ENCODE measurements at regions not wholly inside any gene's neighbourhood (a gene's known extent, or its start where the extent isn't known, plus 50 kb on each side); places are given as distances from the start of the nearest gene placed in this dataset.

DNA sequence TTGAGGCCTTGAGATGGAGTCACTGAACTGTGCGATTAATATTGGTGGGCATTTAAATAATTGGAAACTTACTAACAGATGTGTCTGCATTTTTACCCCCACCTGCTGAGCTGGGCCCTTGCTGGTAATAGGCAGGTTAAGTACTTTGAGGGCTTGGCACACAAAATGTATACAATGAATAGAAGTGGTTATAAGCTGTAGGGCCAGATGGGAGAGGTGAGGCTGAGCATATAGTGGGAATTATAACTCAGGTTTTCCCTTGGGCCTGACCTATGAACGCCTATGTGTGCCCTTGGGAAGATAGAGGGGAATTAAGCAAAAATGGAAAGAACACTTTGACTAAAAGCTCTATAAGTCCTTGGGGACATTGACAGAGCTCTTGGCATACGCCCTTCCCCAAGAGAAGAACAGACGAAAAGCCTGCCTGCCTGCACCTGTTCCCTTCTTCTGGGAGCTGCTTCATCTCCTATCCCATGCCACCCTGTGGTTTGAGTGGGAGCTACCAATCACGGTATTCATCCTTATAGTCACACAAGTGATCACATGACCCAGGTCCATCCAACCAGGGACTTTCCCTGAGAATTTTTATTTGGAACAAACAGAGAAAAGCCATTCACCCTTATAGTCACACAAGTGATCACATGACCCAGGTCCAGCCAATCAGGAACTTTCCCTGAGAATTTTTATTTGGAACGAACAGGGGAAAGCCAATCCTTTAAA, 260.7 kb upstream of the CSF3R start:
- FAIRE-seq (no peak), DNase-seq (ENCODE audit: insufficient read length) (no peak)
- TF ChIP-seq TAF1 (IDR thresholded peaks at IDR 0.05; ENCODE audit: borderline replicate concordance, low read depth, low read length) (no peak), POLR2A (IDR thresholded peaks at IDR 0.05; ENCODE audit: low read depth, low read length) (no peak), POLR2AphosphoS5 (IDR thresholded peaks at IDR 0.05; ENCODE audit: low read depth, low read length) (no peak)

DNA sequence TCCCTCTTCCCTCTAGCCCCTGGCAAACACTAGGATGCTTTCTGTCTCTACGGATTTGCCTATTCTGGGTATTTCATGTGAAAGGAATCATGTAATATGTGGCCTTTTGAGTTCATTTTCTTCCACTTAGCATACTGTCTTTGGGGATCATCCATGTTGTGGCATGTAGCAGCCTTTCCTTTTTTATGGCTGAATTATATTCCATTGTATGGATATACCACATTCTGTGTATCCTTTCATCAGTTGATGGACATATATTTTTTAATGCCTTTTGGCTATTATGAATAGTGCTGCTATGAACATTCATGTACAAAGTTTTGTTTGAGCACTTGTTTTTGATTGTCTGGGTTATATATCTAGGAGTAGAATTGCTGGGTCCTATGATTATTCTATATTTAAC, 258.4 kb upstream of the CSF3R start:
- no peak for DNase-seq (ENCODE audit: insufficient read length)
- TF ChIP-seq POLR2A (IDR thresholded peaks at IDR 0.05; ENCODE audit: low read depth, low read length) (no peak), TAF1 (IDR thresholded peaks at IDR 0.05; ENCODE audit: borderline replicate concordance, low read depth, low read length) (no peak), POLR2AphosphoS5 (IDR thresholded peaks at IDR 0.05; ENCODE audit: low read depth, low read length) (no peak)
- FAIRE-seq = no peak

- FAIRE-seq (no peak), DNase-seq (ENCODE audit: insufficient read length) (no peak)
- TF ChIP-seq POLR2AphosphoS5 (IDR thresholded peaks at IDR 0.05; ENCODE audit: low read depth, low read length) (no peak), POLR2A (IDR thresholded peaks at IDR 0.05; ENCODE audit: low read depth, low read length) (no peak), TAF1 (IDR thresholded peaks at IDR 0.05; ENCODE audit: borderline replicate concordance, low read depth, low read length) (no peak)
Observed at GRCh38 chr1:36740446-36740845, 257.7 kb upstream of the CSF3R start.

DNA sequence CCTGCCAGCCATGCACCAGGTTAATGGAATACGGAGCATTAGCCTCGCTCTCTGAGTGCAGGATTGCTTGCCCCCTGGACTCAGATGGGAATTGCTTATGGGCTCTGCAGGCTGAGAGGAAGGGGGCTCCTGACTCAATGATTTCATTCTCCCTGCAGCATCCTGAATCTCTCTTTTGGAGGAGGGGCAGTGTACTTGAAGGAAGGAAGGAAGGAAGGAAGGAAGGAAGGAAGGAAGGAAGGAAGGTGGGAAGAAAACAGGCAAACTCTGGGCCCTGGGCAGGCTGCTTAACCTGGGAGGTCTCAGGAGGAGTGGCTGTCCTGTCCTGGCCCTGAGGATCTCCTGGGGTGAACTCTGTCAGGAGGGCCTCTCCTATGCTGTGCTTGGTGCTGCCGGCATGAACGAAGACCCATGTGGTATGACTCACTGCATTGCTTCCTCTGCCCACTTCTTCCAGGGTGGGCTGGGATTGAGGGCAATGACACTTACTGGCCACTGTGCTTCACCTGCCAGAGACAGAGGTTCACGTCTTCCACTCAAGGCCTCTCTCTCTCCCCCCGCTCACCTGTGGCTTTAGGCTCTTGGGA, 257.1 kb upstream of the CSF3R start:
- DNase-seq (ENCODE audit: insufficient read length) (no peak), FAIRE-seq (no peak)
- no peak for TF ChIP-seq TAF1 (IDR thresholded peaks at IDR 0.05; ENCODE audit: borderline replicate concordance, low read depth, low read length)
- TF ChIP-seq POLR2A (IDR thresholded peaks at IDR 0.05; ENCODE audit: low read depth, low read length) = no peak

DNA sequence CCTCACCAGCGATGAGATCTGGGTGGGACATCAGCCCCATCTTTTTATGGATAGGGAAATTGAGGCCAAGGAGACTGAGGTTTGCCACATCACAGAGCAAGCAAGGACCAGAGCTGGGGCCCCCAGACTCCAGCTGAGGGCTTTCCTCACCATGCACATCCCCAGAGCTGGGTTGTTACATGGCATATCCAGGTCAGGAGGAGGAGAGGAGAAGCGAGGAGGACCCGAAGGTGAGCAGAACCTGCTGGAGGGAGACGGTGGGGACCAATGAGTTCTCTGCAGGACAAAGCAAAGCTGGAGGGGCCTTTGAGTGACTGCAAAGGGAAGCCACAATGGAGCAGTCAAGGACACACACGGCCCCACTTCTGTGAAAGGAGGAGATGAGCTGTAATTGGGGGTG, 255.5 kb upstream of the CSF3R start:
- FAIRE-seq (no peak), DNase-seq (ENCODE audit: insufficient read length) (no peak)
- TF ChIP-seq POLR2AphosphoS5 (IDR thresholded peaks at IDR 0.05; ENCODE audit: low read depth, low read length) (no peak), POLR2A (IDR thresholded peaks at IDR 0.05; ENCODE audit: low read depth, low read length) (no peak), TAF1 (IDR thresholded peaks at IDR 0.05; ENCODE audit: borderline replicate concordance, low read depth, low read length) (no peak)

- TF ChIP-seq TAF1 (IDR thresholded peaks at IDR 0.05; ENCODE audit: borderline replicate concordance, low read depth, low read length) (no peak), POLR2AphosphoS5 (IDR thresholded peaks at IDR 0.05; ENCODE audit: low read depth, low read length) (no peak), POLR2A (IDR thresholded peaks at IDR 0.05; ENCODE audit: low read depth, low read length) (no peak)
- DNase-seq (ENCODE audit: insufficient read length) (no peak), FAIRE-seq (no peak)
Observed at GRCh38 chr1:36737767-36738166, 255.1 kb upstream of the CSF3R start.

DNA sequence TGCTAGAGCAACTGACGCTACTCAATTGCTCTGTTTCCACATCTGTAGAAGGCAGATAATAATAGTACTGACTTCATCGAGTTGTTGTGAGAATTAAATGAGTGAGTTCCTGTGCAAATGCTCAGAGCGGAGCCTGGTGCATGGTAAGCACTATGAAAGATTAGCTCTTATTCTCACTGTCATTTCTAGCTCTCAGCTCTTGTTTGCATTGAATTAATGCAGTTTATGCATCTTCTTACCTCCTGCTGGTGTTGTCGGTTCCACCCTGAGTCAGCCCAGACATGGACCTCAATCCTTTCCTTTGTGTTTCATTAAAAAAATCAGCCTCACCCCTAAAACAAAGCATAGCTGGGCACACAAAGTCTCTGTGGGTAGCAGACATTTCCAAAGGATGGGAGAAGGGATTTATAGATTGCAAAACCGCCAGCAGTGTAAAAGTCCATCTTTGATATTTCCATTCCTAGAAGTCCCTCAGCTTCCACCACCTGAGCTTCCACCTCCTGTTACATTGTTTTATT, 254.4 kb upstream of the CSF3R start:
- TF ChIP-seq POLR2AphosphoS5 (IDR thresholded peaks at IDR 0.05; ENCODE audit: low read depth, low read length) = no peak
- TF ChIP-seq TAF1 (IDR thresholded peaks at IDR 0.05; ENCODE audit: borderline replicate concordance, low read depth, low read length) = no peak
- no peak for TF ChIP-seq POLR2A (IDR thresholded peaks at IDR 0.05; ENCODE audit: low read depth, low read length)
- FAIRE-seq (no peak), DNase-seq (ENCODE audit: insufficient read length) (no peak)

DNA sequence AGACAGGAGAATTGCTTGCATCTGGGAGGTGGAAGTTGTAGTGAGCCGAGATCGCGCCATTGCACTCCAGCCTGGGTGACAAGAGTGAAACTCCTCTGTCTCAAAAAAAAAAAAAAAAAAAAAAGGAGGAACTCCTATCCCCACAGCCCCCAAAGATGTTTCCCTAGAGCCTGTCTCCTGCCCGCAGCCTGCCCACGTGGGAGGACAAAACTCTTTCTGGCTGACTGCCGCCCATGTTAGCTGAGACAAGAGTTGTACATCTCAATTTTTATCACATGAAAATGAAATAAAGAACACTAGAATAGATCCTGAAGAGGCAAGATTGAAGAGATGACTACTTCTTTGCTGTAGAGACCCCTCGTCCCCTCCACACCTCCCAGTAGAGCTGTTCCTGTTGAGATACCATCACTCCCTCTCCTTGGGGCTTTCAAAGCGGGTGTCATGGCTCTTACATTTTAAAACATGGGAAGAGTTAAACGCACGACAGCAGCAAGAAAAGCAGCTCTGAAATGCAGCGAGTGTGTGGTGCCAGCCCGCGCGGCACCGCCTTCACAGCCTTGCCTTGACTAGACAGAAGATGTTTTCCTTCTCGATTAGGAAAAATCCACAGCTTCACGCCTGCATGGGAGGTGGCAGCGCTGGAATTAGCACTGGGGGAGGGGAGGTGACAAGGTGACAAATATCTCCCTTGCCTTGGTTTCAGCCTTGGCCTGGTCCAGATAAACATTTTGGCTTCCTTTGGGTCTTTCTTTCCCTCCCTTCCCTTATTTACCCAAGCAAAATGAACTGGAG, 253.4 kb upstream of the CSF3R start:
- no peak for TF ChIP-seq POLR2A (IDR thresholded peaks at IDR 0.05; ENCODE audit: low read depth, low read length)
- TF ChIP-seq TAF1 (IDR thresholded peaks at IDR 0.05; ENCODE audit: borderline replicate concordance, low read depth, low read length) = no peak
- no peak for TF ChIP-seq POLR2AphosphoS5 (IDR thresholded peaks at IDR 0.05; ENCODE audit: low read depth, low read length)
- DNase-seq (ENCODE audit: insufficient read length) (no peak), FAIRE-seq (no peak)

- DNase-seq (ENCODE audit: insufficient read length) = no peak
- TF ChIP-seq TAF1 (IDR thresholded peaks at IDR 0.05; ENCODE audit: borderline replicate concordance, low read depth, low read length) = no peak
- no peak for TF ChIP-seq POLR2AphosphoS5 (IDR thresholded peaks at IDR 0.05; ENCODE audit: low read depth, low read length)
- TF ChIP-seq POLR2A (IDR thresholded peaks at IDR 0.05; ENCODE audit: low read depth, low read length) = no peak
- no peak for FAIRE-seq
Observed at GRCh38 chr1:36735436-36735835, 252.7 kb upstream of the CSF3R start.

DNA sequence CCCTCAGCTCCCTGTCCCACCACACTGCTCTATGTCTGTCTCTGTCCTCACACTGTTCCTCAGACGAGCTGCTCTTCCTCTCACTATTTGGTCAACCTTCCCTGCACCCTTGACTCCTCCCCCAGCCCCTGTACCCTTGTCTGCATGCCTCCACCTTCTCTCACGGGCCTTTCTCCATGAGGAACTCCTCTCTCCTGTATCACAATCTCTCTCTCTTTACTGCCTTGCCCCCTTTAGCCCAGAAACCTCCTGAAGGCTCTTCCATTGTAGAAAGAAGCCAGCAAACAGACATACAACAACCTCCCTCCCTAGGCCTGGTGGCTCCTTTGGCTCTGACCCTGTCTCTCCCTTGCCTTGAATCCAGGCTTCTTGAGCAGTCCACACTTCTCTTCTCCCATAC, 251.6 kb upstream of the CSF3R start:
- no peak for TF ChIP-seq POLR2AphosphoS5 (IDR thresholded peaks at IDR 0.05; ENCODE audit: low read depth, low read length)
- no peak for TF ChIP-seq POLR2A (IDR thresholded peaks at IDR 0.05; ENCODE audit: low read depth, low read length)
- TF ChIP-seq TAF1 (IDR thresholded peaks at IDR 0.05; ENCODE audit: borderline replicate concordance, low read depth, low read length) = no peak
- no peak for FAIRE-seq

GRCh38 chr1:36733748-36734147, 251.0 kb upstream of the CSF3R start:
- no peak for DNase-seq (ENCODE audit: insufficient read length)
- no peak for FAIRE-seq
- TF ChIP-seq POLR2AphosphoS5 (IDR thresholded peaks at IDR 0.05; ENCODE audit: low read depth, low read length) (no peak), TAF1 (IDR thresholded peaks at IDR 0.05; ENCODE audit: borderline replicate concordance, low read depth, low read length) (no peak), POLR2A (IDR thresholded peaks at IDR 0.05; ENCODE audit: low read depth, low read length) (no peak)

More for the DNA sequence above, 251.6 kb upstream of the CSF3R start:
- no peak for DNase-seq (ENCODE audit: insufficient read length)
